ENCODE measurements at regions not wholly inside any gene's neighbourhood (a gene's known extent, or its start where the extent isn't known, plus 50 kb on each side); places are given as distances from the start of the nearest gene placed in this dataset.

GRCh38 chr22:25452116-25452700 lies 112.3 kb upstream of the GRK3 start:
- no peak for TF ChIP-seq HNRNPLL (IDR thresholded peaks at IDR 0.05; ENCODE audit: low read depth, low read length, poor library complexity, severe bottlenecking)
- no peak for TF ChIP-seq EZH2 (conservative IDR thresholded peaks at IDR 0.05; ENCODE audit: low read depth, low read length)
- TF ChIP-seq ZBTB34 (CRISPR knock-in tag; IDR thresholded peaks at IDR 0.05) = no peak
- no peak for TF ChIP-seq ZNF678 (CRISPR knock-in tag; IDR thresholded peaks at IDR 0.05)
- no peak for TF ChIP-seq CTCF (CRISPR knock-in tag; IDR thresholded peaks at IDR 0.05)
- no peak for TF ChIP-seq MLX (CRISPR knock-in tag; IDR thresholded peaks at IDR 0.05)
- TF ChIP-seq CEBPZ (IDR thresholded peaks at IDR 0.05; ENCODE audit: low read length) = no peak
- TF ChIP-seq ZNF549 (CRISPR knock-in tag; IDR thresholded peaks at IDR 0.05) = no peak
- TF ChIP-seq BCL3 (CRISPR knock-in tag; IDR thresholded peaks at IDR 0.05) = no peak
- no peak for TF ChIP-seq ZFP1 (CRISPR knock-in tag; IDR thresholded peaks at IDR 0.05)
- no peak for TF ChIP-seq ZFP36L1 (CRISPR knock-in tag; IDR thresholded peaks at IDR 0.05)

Measured in HepG2 (cell line).